ENCODE measurements at regions not wholly inside any gene's neighbourhood (a gene's known extent, or its start where the extent isn't known, plus 50 kb on each side); places are given as distances from the start of the nearest gene placed in this dataset.
A peak's percentile ranks its signal among the peaks of the same experiment; 100 is the strongest.

DNA sequence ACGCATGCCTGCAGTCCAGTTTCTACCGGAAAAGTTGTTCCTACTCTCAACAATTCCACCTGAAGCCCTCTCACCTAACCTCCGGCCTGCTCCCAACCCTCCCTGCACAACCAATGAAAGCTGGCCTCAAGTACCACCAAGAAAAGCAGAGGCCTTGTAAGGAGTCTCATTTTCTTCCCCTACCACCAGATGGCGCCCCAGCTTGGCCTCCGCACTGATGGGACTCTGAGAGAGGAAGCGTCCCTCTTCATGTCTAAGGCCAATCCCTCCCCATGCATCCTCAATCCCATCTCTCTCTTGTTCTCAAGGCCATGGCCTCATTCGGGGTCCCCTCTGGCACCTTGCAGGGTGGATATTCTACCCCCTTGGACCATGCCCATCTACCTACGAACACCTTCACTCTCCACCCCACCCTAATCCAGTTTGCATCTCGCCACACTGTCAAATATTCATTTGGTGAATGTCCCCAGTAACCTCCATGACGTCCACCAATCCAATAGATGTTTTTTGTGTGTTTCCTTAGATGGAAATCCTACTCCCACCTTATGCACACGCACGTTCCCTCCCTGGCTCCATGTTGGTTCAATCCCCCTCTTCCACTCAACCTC is 412.8 kb downstream of the ZNF536 start:
- DNase-seq (ENCODE audit: low read depth in 2 of 2) = peak; percentile 7 to 40

DNA sequence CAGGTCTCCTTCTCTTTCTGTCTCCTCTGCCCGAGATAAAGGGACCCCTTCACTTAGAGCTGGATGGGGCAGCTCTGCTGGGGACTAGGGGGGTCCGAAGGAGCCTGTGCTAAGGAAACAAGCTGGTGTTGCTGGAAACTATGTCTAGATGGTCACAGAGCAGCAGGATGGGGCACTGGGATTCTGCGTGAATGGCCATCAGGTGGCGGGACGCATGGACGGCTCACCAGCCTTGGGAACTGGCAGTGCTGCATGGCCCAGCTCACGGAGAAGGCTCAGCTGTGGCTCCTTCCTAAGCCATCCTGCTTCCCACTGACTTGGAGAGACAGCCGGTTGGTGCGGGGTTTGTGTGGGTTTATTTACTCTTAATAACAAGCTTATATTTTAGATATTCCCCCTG is 411.8 kb downstream of the ZNF536 start:
- DNase-seq (ENCODE audit: low read depth in 2 of 2) = no peak

DNA sequence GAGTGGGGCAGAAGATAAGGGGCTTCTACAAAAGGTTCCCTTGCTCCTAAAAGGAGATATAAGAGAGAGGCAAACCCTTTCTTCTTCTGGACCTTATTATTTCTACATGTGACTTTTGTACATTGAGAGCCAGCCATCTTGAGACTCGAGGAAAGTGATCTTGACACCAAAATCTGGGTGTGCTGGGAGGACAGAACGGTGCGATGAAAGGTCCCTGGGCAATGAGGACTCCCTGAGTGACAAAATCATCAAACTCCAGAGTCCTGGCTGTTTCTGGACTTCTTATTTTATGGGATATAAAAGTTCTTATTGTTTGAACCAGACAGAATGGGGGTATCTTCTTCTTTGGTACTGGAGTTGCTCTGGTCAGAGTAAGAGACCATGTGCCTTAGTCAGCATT is 411.0 kb downstream of the ZNF536 start:
- no peak for DNase-seq (ENCODE audit: low read depth in 2 of 2)

DNA sequence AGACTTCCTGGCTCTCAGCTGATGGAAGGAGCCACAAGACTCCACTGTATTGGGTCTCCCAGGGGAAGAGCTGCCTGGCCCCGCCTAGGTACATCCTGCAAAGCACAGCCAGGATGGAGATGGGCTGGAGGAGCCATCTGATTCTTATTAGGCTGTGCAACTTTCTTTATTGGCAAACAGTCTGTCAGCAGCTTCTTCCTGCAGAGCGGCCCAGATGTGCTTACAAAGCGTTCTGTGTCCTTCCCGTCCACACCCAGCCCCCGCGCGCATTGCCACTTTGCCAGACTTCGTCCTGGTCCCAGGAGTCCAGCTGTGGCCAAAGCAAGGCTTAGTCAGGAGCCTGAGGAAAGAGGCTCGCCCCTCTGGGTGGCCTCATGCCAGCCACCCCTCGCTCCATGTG is 409.3 kb downstream of the ZNF536 start:
- no peak for DNase-seq (ENCODE audit: low read depth in 2 of 2)

DNA sequence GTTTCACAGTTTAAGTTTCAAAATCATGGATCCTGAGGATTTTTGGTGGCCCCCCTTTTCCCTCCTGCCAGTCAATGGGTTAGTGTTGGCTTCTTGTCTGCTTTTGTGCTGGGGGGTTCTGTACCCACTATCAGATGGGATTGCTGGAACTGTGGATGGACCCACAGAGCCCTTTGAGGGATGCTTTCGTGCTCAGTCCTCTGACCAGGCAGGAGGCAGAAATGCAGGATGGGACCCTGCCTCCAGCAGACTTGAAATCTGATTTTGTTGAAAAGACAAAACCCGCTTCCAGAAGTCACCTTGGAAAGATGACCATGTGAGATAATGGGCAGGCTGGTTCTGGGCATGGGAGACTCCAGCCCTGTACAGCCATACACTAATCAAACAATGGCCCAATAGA is 408.9 kb downstream of the ZNF536 start:
- no peak for DNase-seq (ENCODE audit: low read depth in 2 of 2)

DNA sequence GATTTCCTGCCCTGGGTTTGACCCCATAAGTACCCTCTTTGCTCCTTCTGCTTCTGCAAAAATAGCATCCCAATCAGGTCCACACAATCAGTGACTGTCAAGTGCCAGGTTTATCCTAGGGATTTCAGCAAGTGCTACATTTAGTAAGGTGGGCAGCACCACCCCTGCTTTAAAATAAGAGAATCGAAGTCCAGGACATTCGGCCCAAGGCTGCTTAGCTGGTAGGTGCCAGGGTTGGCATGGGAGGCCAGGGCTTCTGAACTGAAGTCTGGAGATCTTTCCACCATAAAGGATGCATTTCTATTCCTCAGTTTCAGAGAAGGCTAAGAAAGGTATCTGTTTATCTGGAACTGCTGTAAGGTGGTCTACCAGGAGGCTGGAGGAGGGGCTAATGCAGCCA is 408.3 kb downstream of the ZNF536 start:
- DNase-seq (ENCODE audit: low read depth in 2 of 2) = no peak

DNA sequence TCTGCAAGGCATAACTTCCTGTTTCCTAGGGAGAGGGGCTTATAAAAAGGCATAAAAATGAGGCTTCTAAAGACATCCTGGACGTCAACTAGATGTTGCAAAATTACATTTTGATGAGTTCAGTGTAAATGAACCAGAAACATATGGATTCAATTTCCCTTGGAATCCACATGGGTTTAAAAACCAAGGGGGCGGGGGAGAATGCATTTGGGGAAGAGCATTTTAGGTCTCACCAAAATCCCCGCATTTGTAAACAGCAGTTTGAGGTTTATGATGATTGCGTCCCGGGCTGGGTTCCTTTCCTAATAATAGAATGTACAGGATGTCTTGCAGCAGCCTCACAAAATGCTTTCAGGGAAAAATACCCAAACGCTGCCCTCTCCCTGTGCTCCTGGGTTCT is 407.8 kb downstream of the ZNF536 start:
- no peak for DNase-seq (ENCODE audit: low read depth in 2 of 2)

DNA sequence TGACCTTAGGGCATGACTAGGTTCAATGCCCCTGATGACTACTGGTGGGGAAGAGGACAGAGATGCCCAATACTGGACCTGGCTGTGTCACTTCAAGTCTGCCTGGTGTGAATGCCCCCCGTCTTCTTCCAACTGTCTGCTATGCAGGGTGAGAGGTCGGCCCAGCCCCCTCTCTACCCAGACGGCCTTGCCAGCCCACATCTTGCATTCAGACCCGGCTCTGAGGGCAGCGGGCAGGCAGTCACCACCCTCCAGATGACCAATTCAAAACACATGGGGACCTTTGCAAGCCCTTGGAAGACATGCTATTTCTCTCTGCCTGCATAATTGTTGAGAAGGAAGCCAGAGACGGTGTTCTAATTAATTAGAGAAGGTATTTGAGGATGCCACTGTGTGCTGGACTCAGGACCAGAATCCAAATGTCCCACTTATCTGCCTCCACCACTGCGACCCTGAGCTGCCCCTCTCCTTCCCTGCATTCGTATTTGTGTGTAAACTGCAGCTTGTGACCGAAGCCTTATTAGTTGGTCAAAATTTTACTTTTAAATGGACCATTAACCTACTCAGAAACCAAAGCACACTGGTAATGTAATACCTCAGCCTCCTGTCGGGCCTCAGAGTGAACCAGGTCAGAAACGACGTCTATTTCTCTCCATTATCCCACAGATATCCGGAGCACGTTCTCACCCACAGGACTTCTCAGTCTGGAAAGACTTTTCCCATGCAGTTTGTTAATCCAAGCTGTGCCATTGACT is 407.0 kb downstream of the ZNF536 start:
- DNase-seq (ENCODE audit: low read depth in 2 of 2) = no peak

DNA sequence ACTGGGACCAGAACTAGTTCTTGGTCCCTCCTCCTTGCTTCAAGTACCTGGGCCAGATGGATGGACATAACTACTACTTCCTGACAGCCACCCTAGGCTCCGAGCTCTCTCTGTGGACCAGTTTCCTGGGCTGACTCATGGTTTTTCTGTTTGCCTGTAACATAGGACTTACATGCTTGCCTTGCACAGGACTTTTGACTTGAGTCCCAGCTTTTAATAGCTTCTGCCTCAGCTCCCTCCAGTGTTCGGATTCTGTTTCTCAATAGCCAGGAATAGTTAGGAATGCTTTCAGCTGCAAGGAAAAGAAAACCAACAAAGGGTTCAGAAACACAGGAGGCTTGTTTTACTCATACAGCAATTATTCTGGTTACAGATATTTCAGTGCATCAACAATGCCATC is 405.9 kb downstream of the ZNF536 start:
- no peak for DNase-seq (ENCODE audit: low read depth in 2 of 2)

DNA sequence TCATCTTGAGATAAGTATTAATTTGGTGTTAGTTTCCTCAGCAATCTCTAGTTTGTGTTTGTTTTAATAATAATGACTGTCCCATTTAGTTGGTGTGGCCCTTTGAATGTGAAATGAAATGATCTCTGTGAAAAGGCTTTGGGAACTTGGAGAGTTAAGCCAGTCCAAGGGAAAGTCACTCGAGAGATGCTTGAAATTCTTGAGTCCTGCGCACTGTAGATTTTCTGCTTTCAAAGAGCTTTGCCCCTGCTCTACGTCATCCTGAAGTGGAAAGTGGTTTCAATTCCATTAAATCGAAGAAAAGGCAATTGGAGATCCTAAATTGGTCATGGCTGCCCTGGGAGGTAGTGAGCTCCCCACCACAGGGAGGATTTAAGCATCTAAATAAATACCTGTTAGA is 403.8 kb downstream of the ZNF536 start:
- no peak for DNase-seq (ENCODE audit: low read depth in 2 of 2)

DNA sequence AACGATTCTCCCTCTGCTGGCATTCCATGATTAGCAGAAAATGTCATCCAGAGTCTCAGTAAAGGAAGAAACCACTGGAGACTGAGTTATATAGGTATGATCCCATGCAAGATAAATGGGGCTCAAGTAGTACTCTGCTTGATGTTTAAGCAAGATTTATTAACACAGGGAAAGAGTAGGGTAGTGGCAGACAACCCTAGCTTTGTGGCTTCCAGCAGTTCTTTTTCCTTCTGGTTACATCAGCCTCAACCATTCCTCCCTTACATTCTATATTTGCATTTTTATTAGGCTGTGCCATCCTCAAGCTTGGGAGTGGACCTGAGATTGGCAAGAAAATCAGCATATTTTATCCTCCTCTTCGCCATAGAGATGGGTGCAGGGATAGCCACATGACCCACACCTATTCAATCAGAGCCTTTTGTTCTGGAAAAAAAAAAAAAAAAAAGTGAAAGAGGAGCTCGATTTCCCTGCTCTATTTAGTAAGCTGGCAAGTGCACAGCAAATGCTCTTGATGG is 402.1 kb downstream of the ZNF536 start:
- no peak for DNase-seq (ENCODE audit: low read depth in 2 of 2)

DNA sequence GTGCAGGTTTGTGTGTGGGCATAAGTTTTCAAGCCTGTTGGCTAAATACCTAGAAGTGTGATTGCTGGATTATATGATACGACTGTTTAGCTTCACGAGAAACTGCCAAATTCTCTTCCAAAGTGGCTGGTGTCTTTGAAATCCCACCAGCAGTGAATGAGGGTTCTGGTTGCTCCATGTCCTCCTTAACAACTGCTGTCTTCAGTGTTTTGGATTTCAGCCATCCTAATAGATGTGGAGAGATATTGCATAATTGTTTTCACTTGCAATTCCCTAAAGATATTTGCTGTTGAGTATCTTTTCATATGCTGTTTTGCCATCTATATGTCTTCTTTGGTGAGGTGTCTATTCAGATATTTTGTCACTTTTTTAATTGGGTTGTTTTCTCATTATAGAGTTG is 390.5 kb downstream of the ZNF536 start:
- no peak for DNase-seq (ENCODE audit: low read depth in 2 of 2)

DNA sequence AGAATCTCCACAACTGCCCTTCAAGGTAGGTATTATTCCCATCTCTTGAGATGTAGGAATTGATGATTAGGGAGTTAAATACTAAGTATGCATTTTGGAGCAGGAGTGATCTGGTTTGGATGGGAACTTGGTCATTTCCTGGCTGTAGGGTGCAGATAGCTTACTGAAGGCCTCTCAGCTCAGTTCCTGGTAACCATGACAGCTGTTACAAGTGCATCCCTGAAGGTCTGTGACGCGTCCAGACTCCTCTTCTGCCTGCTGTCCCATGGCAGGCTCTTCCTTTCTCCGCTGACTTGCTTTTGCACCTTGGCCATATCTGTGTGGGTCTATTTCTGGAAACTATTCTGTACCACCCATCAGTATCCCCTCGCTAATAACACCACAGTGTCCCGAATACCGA is 387.8 kb downstream of the ZNF536 start:
- DNase-seq (ENCODE audit: low read depth in 2 of 2) = no peak

DNA sequence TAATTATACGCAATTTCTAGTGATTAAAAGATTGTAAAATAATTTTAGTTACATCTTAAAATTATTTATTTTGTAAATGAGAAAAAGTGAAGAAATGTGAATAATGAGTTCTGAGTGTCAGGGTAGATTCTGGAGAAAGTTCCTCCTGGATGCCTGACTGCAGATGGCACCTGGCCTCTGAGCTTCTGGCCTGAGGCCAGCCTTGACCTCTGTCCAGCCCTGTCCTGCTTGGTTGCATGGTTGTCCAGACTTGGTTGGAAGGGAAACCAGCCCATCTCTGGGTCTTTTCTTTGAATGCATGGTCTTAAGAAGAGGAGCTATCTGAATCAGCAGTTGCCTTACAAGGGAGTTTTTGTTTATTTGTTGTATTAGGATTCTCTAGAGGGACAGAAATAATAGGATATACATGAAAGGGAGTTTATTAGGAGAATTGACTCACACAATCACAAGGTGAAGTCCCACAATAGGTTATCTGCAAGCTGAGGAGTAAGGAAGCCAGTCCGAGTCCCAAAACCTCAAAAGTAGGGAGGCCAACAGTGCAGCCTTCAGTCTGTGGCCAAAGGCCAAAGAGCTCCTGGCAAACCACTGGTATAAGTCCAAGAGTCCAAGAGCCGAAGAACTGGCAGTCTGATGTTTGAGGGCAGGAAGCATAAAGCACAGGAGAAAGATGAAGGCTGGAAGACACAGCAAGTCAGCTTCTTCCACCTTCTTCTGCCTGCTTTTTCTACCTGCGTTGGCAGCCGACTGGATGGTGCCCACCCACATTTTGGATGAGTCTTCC is 385.8 kb downstream of the ZNF536 start:
- DNase-seq (ENCODE audit: low read depth in 2 of 2) = no peak

DNA sequence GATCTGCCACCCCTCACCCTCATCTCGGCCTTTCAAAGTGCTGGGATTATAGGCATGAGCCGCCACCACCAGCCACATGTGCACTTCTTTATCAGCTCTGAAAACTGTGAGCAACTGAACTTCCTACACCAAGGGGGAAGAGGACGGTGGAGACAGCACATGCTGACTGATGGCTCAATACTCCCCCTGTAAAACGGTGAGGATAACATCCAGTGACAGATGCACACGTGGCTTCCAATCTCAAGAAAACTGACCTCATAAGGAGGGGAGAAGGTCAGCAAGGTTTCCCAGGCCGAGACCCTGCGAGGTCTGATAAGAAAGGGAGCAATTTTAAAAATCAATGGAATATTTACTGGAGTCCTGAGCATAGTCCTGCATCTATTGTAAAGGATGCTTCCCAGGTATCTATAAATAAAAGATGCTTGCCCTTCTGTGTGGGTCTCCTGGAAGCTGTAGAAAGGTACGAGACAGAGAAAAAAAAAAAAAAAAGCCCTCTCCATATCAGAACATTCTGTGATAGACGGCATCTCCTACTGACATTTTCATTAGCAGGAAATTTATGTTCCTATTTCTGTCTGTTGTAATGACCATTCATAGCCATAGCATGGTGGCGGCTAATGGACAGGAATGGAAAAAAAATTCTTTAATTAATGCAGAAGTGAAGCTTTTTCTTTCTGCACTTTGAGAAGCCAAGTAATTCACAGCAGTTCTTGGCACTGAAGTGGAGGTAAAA is 385.1 kb downstream of the ZNF536 start:
- DNase-seq (ENCODE audit: low read depth in 2 of 2) = no peak

DNA sequence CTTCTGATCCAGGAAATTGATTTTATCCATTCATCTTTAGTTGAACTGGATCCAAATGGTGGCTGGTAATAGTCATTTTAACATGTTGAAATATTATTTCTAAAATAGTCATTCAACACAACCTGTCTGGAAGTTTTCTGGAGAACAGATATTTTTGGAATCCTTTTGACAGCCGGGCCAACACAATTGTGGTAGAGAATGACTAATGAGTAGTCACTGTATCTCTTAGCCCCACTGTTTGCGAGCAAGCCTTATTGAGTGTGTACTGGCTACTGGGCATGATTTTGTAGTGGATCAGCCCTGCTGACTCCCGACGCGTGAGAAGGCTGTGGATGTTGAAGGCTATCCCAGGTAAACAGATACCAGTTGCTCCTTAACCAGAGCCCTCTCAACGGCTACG is 383.4 kb downstream of the ZNF536 start:
- DNase-seq (ENCODE audit: low read depth in 2 of 2) = no peak

DNA sequence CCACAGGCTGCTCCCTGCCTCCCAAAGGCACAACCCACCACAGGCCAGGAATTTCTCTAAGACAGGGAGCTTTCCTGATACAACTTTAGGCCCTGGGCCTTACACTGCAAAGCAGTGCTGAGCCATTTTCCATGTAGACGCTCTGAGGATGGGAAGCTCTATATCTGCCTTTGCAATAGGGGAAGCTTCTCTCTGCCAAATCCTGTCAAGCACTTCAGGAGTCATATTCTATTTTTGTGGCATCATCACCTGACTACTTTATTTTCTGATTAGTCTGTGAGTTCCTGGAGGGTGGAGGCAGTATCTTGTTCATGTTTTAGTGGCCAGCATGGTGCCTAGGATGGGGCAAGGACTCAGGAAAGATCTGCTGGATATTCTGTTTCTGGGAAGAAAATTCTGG is 382.0 kb downstream of the ZNF536 start:
- no peak for DNase-seq (ENCODE audit: low read depth in 2 of 2)

DNA sequence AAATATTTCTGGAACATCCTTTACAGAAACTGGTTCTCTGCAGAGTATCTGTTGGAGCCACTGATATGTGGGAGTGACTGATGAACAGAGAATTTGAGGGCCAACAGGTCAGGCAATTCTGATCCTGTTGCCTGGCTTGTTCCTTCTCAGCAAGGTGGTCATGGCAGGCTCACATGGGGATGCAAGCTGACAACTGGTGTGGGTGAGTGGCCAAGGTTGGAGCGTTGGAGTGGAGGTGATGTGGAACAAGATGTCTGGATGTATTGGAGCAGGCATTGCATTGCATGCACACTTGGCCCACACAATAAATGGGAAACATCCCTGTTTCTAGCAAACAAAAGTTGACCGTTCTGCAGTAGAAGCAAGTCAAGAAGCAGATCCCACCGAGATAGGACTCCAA is 380.7 kb downstream of the ZNF536 start:
- no peak for DNase-seq (ENCODE audit: low read depth in 2 of 2)

DNA sequence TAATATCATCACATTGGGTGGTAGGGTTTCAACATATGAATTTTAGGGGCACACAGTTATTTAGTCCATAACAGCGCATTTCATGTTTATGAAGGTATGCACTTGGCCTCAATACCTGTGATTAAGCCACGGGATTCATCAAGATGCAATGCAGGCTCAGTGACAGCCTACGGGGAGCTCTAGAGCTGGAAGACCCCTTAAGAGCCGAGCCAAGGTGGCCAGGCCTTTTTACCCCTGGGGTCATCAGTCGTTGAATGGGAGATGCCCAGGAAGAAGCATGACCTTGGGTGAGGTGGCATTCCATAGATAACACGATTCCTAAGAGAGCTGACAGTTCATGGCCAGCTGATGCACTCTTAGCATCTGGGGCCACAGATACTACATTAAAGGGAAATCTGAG is 380.0 kb downstream of the ZNF536 start:
- DNase-seq (ENCODE audit: low read depth in 2 of 2) = no peak

DNA sequence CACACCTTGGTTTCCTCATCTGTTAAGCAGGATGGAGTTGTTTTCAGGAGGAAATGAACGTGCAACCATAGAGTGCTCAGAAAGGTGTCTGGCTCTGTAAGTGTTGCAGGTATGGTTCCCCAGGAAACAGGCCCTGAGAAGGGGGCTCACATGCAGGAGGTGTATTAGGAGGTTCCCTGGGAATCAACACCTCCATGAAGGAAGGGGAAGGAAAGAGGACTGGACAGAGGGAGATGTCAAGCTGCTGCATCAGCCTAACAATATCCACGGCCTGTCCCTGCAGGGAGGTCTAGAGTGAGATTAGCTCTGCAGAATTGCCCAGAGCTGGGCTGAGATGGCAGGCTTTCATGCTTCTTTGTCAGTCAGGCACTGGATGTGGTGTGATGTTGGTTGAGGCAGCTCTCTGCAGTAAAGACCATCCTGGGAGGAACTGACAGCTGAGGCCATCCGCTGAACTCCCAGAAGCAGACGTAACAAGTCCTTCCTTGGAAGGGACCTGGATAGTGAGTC is 373.3 kb downstream of the ZNF536 start:
- no peak for DNase-seq (ENCODE audit: low read depth in 2 of 2)

DNA sequence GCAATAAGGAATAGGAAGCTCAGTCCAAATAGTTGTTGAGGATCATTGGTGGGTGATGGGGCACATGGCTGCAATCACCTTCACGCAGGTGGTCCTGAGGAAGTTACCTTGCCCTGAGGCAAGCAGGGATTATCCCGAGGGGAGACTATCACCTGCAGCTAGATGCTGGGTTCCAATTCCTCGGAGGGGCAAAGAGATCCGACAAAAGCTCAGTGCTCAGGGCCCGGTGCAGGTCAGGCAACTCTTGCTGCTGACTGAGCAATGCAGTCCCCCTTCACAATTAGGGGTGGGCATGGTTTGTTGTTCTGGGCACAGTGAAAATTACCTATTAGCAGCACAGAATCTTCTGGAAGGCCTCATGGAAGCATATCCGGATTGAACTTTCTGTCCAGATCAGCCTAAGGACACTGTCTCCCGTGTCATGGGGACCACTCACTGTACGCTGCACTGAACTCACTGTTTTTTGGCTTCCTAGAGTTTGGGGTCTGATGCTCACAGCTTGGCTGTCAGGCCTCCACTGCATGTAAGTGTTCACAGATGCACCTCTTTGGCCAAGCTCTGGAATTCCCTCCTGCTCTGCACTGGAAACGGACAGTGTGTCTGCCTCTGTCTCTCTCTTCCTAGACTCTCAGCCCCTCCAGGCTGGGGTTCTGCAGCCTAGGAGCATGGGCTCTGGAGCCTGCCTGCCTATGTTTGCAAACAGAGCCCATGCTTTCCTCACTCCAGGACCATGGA is 372.7 kb downstream of the ZNF536 start:
- DNase-seq (ENCODE audit: low read depth in 2 of 2) = no peak
